K562 (cell line): ENCODE measurements at regions not wholly inside any gene's neighbourhood (a gene's known extent, or its start where the extent isn't known, plus 50 kb on each side); places are given as distances from the start of the nearest gene placed in this dataset.

Experiments used
- ATAC-seq: fragments of 200-7000 bp; cut with Tn5 transposase; 3 replicates; pipeline ENCODE4 v1.9.1; 2020; ENCODE audit warnings: moderate library complexity
- BruUV-seq: library from RNA; stranded (reverse); fragments of 400-500 nt; replicated peaks from 2 replicates; lab custom pipeline; 2021; lab: Mats Ljungman, UMichigan
- CTCF ChIA-PET: fragments of 300-600 bp; formaldehyde crosslinking; extraction: SDS; loops from one replicate; lab custom pipeline; 2021; ENCODE audit warnings: low intra/inter-chr PET ratio; lab: Yijun Ruan, JAX
- POLR2A ChIA-PET: fragments of 300-600, 350-650 bp; sonication (Branson Sonifier 250); formaldehyde crosslinking; extraction: SDS; loops from one replicate; lab custom pipeline; 2021; ENCODE audit warnings: antibody characterized with exemption, inconsistent platforms; lab: Yijun Ruan, JAX
- DNase-seq, 4 experiments: peaks; one replicate each; pipeline versions ENCODE4 v3.0.0 to v3.0.0-alpha.2; 2011 to 2018; ENCODE audit warnings: low spot score in 3 of 4, mixed read lengths in 3 of 4; ENCODE audit errors: extremely low read depth in 1 of 4
- FAIRE-seq: peaks from 2 replicates; lab custom pipeline; 2011; peaks lifted over from hg19 to GRCh38; lab: Jason Lieb, UNC
- H2AFZ ChIP-seq: 2 replicates; pipeline ENCODE4 v1.6.0; 2011; ENCODE audit warnings: low read depth, low read length, control low read depth, inconsistent platforms
- H3K27ac ChIP-seq: fragments of 200-600 bp; 3 replicates; pipeline ENCODE4 v1.8.0; 2011; ENCODE audit warnings: low read depth, mild to moderate bottlenecking, control low read depth, inconsistent platforms, low read length, moderate library complexity, mixed read lengths; ENCODE audit errors: extremely low read depth
- H3K27me3 ChIP-seq, 2 experiments: fragments of 300-600 bp in 1 of 2; 2 replicates in 1 of 2; 3 replicates in 1 of 2; pipeline versions ENCODE4 v1.6.0 to v1.8.0; 2011; ENCODE audit warnings: inconsistent platforms in 2 of 2, low read length in 2 of 2, mild to moderate bottlenecking in 1 of 2, mixed read lengths in 1 of 2, moderate library complexity in 1 of 2; ENCODE audit not compliant: control insufficient read depth in 2 of 2, insufficient read depth in 2 of 2
- H3K36me3 ChIP-seq: fragments of 300-600 bp; 3 replicates; pipeline ENCODE4 v1.8.0; 2011; ENCODE audit warnings: mild to moderate bottlenecking, low read length, inconsistent platforms; ENCODE audit not compliant: control insufficient read depth, insufficient read depth
- H3K4me1 ChIP-seq, 2 experiments: fragments of 200-600 bp in 1 of 2; replicated peaks in 1 of 2; 2 replicates in 1 of 2; 3 replicates in 1 of 2; pipeline versions ENCODE4 v1.5.1 to v1.8.0; 2011; ENCODE audit warnings: inconsistent platforms in 2 of 2, low read length in 2 of 2, mild to moderate bottlenecking in 1 of 2, mixed read lengths in 1 of 2, moderate library complexity in 1 of 2; ENCODE audit not compliant: control insufficient read depth in 2 of 2, insufficient read depth in 2 of 2
- H3K4me2 ChIP-seq: 2 replicates; pipeline ENCODE4 v1.6.1; 2011; ENCODE audit warnings: low read length, control low read depth, inconsistent platforms, mixed read lengths; ENCODE audit not compliant: insufficient read depth
- H3K4me3 ChIP-seq: fragments of 200-600 bp; sonication (generic), shearing (Covaris generic); 2 replicates; pipeline ENCODE4 v1.5.1; 2016; ENCODE audit warnings: control low read depth, inconsistent platforms
- H3K79me2 ChIP-seq: fragments of 200-600 bp; 3 replicates; pipeline ENCODE4 v1.8.0; 2011; ENCODE audit warnings: low read length, inconsistent platforms; ENCODE audit not compliant: control insufficient read depth, insufficient read depth
- H3K9ac ChIP-seq, 2 experiments: 2 replicates each; pipeline versions ENCODE4 v1.6.0 to v1.6.1; 2011; ENCODE audit warnings: low read depth in 2 of 2, low read length in 2 of 2, control low read depth in 1 of 2, inconsistent platforms in 1 of 2, mild to moderate bottlenecking in 1 of 2, mixed read lengths in 1 of 2; ENCODE audit not compliant: insufficient read depth in 1 of 2
- H3K9me1 ChIP-seq: one replicate; pipeline ENCODE4 v1.6.0; 2011; ENCODE audit warnings: inconsistent platforms, mild to moderate bottlenecking, low read length, moderate library complexity; ENCODE audit not compliant: control insufficient read depth, insufficient read depth
- H3K9me3 ChIP-seq: replicated peaks from 2 replicates; pipeline ENCODE4 v1.5.1; 2011; ENCODE audit warnings: low read depth, low read length, inconsistent platforms; ENCODE audit not compliant: control insufficient read depth, insufficient read depth
- H4K20me1 ChIP-seq: replicated peaks from 2 replicates; pipeline ENCODE4 v1.6.1; 2011; ENCODE audit warnings: low read length, inconsistent platforms, mixed read lengths; ENCODE audit not compliant: control insufficient read depth, insufficient read depth
- DACH1 ChIP-seq: fragments of 450-650 bp; IDR thresholded peaks from 2 replicates; pipeline ENCODE4 v1.6.1; 2018; ENCODE audit not compliant: partially characterized antibody
- EP300 ChIP-seq: IDR thresholded peaks from 2 replicates; pipeline ENCODE4 v1.6.1; 2012; ENCODE audit warnings: low read length, improper control_type of control experiment
- L3MBTL2 ChIP-seq: fragments of 450-650 bp; IDR thresholded peaks from 2 replicates; pipeline ENCODE4 v1.6.1; 2016; ENCODE audit warnings: mild to moderate bottlenecking, moderate library complexity
- MAFF ChIP-seq: IDR thresholded peaks from 2 replicates; pipeline ENCODE4 v1.6.1; 2012; ENCODE audit warnings: low read length, improper control_type of control experiment
- NCOA4 ChIP-seq: fragments of 450-650 bp; IDR thresholded peaks from 2 replicates; pipeline ENCODE4 v1.6.1; 2018; ENCODE audit warnings: mild to moderate bottlenecking; ENCODE audit not compliant: partially characterized antibody
- ZBTB1 ChIP-seq: sonication (generic); formaldehyde crosslinking; IDR thresholded peaks from 2 replicates; pipeline ENCODE4 v1.8.1; 2023; ENCODE audit warnings: missing genetic modification reagents, low read depth, mild to moderate bottlenecking, borderline replicate concordance
- WGBS: fragments of 100-300 bp; shearing (Covaris generic); methylation state at CpG from one replicate; pipeline ENCODE4 v1.1.6; 2016; ENCODE audit warnings: low coverage, mixed read lengths; ENCODE audit not compliant: insufficient coverage; ENCODE audit errors: missing lambda C conversion rate; 5-methylcytosine and 5-hydroxymethylcytosine counted together
- in situ Hi-C: fragments of 300-500 bp; cut with MboI; formaldehyde crosslinking; loops from 4 replicates; pipeline ENCODE4 v1.15.0; 2018; ENCODE audit warnings: inconsistent platforms, mixed read lengths
- intact Hi-C: fragments of 100-400 bp; cut with micrococcal nuclease; formaldehyde crosslinking; loops from 2 replicates; pipeline ENCODE4 v1.14.2; 2022
- TF ChIP-seq, protein P1 (sequence below): fragments of 250-450 bp; sonication (Bioruptor Pico); IDR thresholded peaks from 2 replicates; pipeline ENCODE4 v1.5.0; 2021

DNA sequence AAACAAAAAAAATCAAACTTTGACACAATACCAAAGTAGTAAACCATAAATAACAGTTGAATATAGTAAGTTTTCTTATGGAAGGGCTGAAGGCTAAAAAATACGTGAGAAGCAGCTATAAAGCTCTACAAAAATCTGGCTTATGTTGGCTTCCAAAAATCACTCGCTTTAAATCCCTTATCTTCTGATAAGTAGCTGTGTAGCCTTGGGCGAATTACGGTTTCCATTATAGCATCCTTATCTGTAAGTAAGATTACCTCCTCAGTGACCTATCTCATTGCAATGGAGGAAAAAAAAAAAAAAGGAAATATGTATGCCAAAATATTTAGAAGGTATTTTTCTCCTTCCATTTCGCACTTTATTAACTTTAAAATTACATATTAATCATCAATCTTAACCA is 348.6 kb downstream of the PLOD2 start:
- ChIA-PET CTCF (no interaction called here), POLR2A (no interaction called here)
- BruUV-seq, result no TSS peak
- Histone ChIP-seq H3K9me1 (no peaks in the 10 kb centered on the region), H3K36me3 (no peaks in the 10 kb centered on the region), H3K4me1 (no peaks in the 10 kb centered on the region), H3K9me3 (no peaks in the 10 kb centered on the region), H3K9ac (no peak overlapping the region), H2AFZ (no peak overlapping the region), H4K20me1 (no peaks in the 10 kb centered on the region), H3K79me2 (no peaks in the 10 kb centered on the region), H3K4me2 (no peak overlapping the region), H3K4me3 (no peak overlapping the region), H3K27ac (no peak overlapping the region), H3K27me3 (no peaks in the 10 kb centered on the region)
- in situ Hi-C loops, result no loop called here
- DNase-seq (no peak), ATAC-seq (no peak), FAIRE-seq (no peak)
- intact Hi-C loops, result no loop called here
- no peak for TF ChIP-seq DACH1
- TF ChIP-seq MAFF, result no peak
- no peak for TF ChIP-seq EP300
- TF ChIP-seq NCOA4, result no peak
- TF ChIP-seq L3MBTL2, result no peak
- no peak for TF ChIP-seq ZBTB1 (CRISPR knock-in tag)
- TF ChIP-seq, protein P1, sequence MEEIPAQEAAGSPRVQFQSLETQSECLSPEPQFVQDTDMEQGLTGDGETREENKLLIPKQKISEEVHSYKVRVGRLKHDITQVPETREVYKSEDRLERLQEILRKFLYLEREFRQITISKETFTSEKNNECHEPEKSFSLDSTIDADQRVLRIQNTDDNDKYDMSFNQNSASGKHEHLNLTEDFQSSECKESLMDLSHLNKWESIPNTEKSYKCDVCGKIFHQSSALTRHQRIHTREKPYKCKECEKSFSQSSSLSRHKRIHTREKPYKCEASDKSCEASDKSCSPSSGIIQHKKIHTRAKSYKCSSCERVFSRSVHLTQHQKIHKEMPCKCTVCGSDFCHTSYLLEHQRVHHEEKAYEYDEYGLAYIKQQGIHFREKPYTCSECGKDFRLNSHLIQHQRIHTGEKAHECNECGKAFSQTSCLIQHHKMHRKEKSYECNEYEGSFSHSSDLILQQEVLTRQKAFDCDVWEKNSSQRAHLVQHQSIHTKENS (CRISPR knock-in tag), result no peak
- 2% methylated on average over 4 of the region's 5 CpGs for WGBS
